Transverse colon (tissue), 4 donors: ENCODE measurements at regions not wholly inside any gene's neighbourhood (a gene's known extent, or its start where the extent isn't known, plus 50 kb on each side); places are given as distances from the start of the nearest gene placed in this dataset.

Source experiments
- DNase-seq: peaks from one replicate; pipeline ENCODE4 v3.0.0-alpha.2; 2019
- H3K27ac ChIP-seq, 4 donors: fragments of 200-600 bp; sonication (generic); 2 replicates each; pipeline ENCODE4 v1.5.1; 2016 to 2018; ENCODE audit warnings: inconsistent platforms in 4 of 4
- H3K27me3 ChIP-seq: fragments of 200-600 bp; sonication (generic); 2 replicates; pipeline ENCODE4 v1.5.1; 2017; ENCODE audit warnings: inconsistent platforms
- H3K36me3 ChIP-seq, 4 donors: fragments of 200-600 bp; sonication (generic); 2 replicates each; pipeline ENCODE4 v1.5.1; 2017 to 2019; ENCODE audit warnings: inconsistent platforms in 4 of 4
- H3K4me1 ChIP-seq, 4 donors: fragments of 200-600 bp; sonication (generic); 2 replicates each; pipeline ENCODE4 v1.5.1; 2017 to 2020; ENCODE audit warnings: inconsistent platforms in 4 of 4
- H3K4me3 ChIP-seq, 4 donors: fragments of 200-600 bp; sonication (generic); 1 replicate in 1 of 4; 2 replicates in 3 of 4; pipeline versions ENCODE4 v1.5.1 to v1.6.1; 2017 to 2019; ENCODE audit warnings: inconsistent platforms in 4 of 4
- H3K9me3 ChIP-seq, 2 donors: fragments of 200-600 bp; sonication (generic); 2 replicates each; pipeline ENCODE4 v1.5.1; 2017 to 2019; ENCODE audit warnings: inconsistent platforms in 2 of 2
- EP300 ChIP-seq: sonication (generic); formaldehyde crosslinking; IDR thresholded peaks from one replicate; pipeline ENCODE4 v1.6.1; 2017; ENCODE audit warnings: antibody characterized with exemption, low read depth
- POLR2A ChIP-seq: fragments of 450-650 bp; IDR thresholded peaks from one replicate; pipeline ENCODE4 v1.6.1; 2016; ENCODE audit warnings: antibody characterized with exemption, mild to moderate bottlenecking, moderate library complexity
- POLR2AphosphoS5 ChIP-seq, 3 donors: sonication (generic); formaldehyde crosslinking; IDR thresholded peaks; one replicate each; pipeline ENCODE4 v1.6.1; 2016; ENCODE audit warnings: antibody characterized with exemption in 3 of 3
- WGBS, 2 donors: methylation state at CpG; one replicate each; pipeline ENCODE4 v1.1.5; 2018; ENCODE audit warnings: low coverage in 1 of 2; 5-methylcytosine and 5-hydroxymethylcytosine counted together
- in situ Hi-C, 4 donors: fragments of 200-750 bp; cut with MboI; loops; one replicate each; pipeline versions ENCODE4 v1.15.0 to v1.15.1; 2017; ENCODE audit warnings: low sequenced_read_pairs in 3 of 4, low pct_ligation_motif_present in 1 of 4, low pct_unique_long_range_greater_than_20kb in 1 of 4
- intact Hi-C: fragments of 100-400 bp; cut with DNase I; formaldehyde crosslinking; loops from one replicate; pipeline ENCODE4 v1.15.1; 2023; ENCODE audit warnings: low total_unique reads
- TF ChIP-seq, protein P1 (sequence below), 5 experiments: fragments of 200-600 bp in 3 of 5; fragments of 450-650 bp in 2 of 5; sonication (generic) in 3 of 5; IDR thresholded peaks; 1 replicate in 2 of 5; 2 replicates in 3 of 5; pipeline ENCODE4 v1.5.1; 2016 to 2017; ENCODE audit warnings: antibody characterized with exemption in 5 of 5, inconsistent platforms in 3 of 5, mild to moderate bottlenecking in 2 of 5, moderate library complexity in 1 of 5

DNA sequence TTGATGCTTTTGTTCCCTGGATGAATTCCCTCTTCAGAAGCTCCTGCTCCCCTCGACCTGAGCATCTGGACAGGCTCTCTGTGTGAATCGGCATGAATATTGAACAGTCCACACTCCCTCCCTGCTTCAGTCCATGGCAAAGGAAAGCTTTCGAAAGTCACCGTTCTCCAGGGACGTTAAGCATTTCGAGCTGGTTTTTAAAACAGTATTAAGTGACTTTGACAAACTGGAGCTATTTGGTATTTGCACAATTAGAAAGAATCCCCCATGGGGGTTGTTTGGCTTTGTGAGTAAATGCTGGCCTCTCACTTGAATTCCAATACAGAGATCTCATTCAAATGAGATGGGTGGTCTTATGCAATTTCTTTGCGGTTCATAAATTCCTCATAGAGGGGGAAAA, 85.3 kb upstream of the TIAM2 start:
- no peaks in the 10 kb centered on the region for H3K4me1 ChIP-seq
- intact Hi-C loops = no loop called here
- H3K27ac ChIP-seq = no peak overlapping the region
- no peak for DNase-seq
- H3K4me3 ChIP-seq = no peak overlapping the region
- in situ Hi-C loops = no loop called here
- peaks cover 0 to 8% (median 0%) of the 10 kb centered on the region in 4 donors for H3K36me3 ChIP-seq
- TF ChIP-seq, protein P1, sequence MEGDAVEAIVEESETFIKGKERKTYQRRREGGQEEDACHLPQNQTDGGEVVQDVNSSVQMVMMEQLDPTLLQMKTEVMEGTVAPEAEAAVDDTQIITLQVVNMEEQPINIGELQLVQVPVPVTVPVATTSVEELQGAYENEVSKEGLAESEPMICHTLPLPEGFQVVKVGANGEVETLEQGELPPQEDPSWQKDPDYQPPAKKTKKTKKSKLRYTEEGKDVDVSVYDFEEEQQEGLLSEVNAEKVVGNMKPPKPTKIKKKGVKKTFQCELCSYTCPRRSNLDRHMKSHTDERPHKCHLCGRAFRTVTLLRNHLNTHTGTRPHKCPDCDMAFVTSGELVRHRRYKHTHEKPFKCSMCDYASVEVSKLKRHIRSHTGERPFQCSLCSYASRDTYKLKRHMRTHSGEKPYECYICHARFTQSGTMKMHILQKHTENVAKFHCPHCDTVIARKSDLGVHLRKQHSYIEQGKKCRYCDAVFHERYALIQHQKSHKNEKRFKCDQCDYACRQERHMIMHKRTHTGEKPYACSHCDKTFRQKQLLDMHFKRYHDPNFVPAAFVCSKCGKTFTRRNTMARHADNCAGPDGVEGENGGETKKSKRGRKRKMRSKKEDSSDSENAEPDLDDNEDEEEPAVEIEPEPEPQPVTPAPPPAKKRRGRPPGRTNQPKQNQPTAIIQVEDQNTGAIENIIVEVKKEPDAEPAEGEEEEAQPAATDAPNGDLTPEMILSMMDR (IDR thresholded peaks at IDR 0.05) = no peak
- TF ChIP-seq EP300 = no peak
- TF ChIP-seq POLR2A = no peak
- no peak for TF ChIP-seq POLR2AphosphoS5 (IDR thresholded peaks at IDR 0.05)
- no peaks in the 10 kb centered on the region for H3K9me3 ChIP-seq
- H3K27me3 ChIP-seq = no peaks in the 10 kb centered on the region
- 83 to 86% methylated on average over 5 to 7 of the region's 7 CpGs for WGBS, 2 donors

DNA sequence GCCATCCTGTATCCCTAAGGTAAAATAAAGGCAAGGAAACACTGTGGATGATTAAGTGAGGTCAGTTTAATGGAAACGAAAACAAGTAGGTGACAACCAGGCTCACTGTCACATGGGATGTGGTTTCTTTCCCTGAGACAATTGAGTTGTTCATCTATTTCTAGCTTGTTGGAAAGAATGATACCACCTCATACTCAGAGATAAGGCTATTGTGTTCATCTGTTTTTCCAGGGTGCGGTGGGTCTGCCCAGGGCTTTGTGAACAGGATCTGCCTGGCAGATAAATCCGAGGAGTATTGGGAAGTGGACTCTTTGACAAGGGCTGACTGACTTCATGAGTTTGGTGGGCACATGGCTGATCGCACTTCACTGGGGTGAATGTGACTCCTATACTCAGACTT, 80.8 kb upstream of the TIAM2 start:
- TF ChIP-seq EP300 (no peak), POLR2A (no peak)
- Histone ChIP-seq H3K27ac (no peak overlapping the region), H3K4me1 (no peaks in the 10 kb centered on the region), H3K36me3 (no peaks in the 10 kb centered on the region), H3K4me3 (no peak overlapping the region), H3K9me3 (no peaks in the 10 kb centered on the region), H3K27me3 (no peaks in the 10 kb centered on the region)
- DNase-seq = no peak
- in situ Hi-C loops = no loop called here
- 93 to 100% methylated on average over 1 to 4 of the region's 4 CpGs for WGBS, 2 donors
- intact Hi-C loops = no loop called here

- 50 to 84% methylated on average over 1 to 5 of the region's 5 CpGs for WGBS, 2 donors
- in situ Hi-C loops = no loop called here
These were observed 78.3 kb upstream of the TIAM2 start for GRCh38 chr6:154916857-154917256.

GRCh38 chr6:154917941-154918340, 77.2 kb upstream of the TIAM2 start:
- no peaks in the 10 kb centered on the region for H3K4me1 ChIP-seq
- H3K4me3 ChIP-seq = no peak overlapping the region
- H3K27me3 ChIP-seq = no peaks in the 10 kb centered on the region
- no peak for DNase-seq
- no peak overlapping the region for H3K27ac ChIP-seq
- intact Hi-C loops (no loop called here), in situ Hi-C loops (no loop called here)
- 83 to 100% methylated on average over 3 to 7 of the region's 7 CpGs for WGBS, 2 donors
- H3K36me3 ChIP-seq = no peaks in the 10 kb centered on the region
- TF ChIP-seq, protein P1 (IDR thresholded peaks at IDR 0.05) = no peak
- TF ChIP-seq EP300 (no peak), POLR2A (no peak), POLR2AphosphoS5 (IDR thresholded peaks at IDR 0.05) (no peak)
- no peaks in the 10 kb centered on the region for H3K9me3 ChIP-seq

More at GRCh38 chr6:154916857-154917256, 78.3 kb upstream of the TIAM2 start:
- TF ChIP-seq, protein P1 (IDR thresholded peaks at IDR 0.05) = no peak
- TF ChIP-seq POLR2A = no peak
- TF ChIP-seq EP300 = no peak
- no peak for TF ChIP-seq POLR2AphosphoS5 (IDR thresholded peaks at IDR 0.05)
- Histone ChIP-seq H3K4me3 (no peak overlapping the region), H3K4me1 (no peaks in the 10 kb centered on the region), H3K27ac (no peak overlapping the region), H3K9me3 (no peaks in the 10 kb centered on the region), H3K27me3 (no peaks in the 10 kb centered on the region), H3K36me3 (no peaks in the 10 kb centered on the region)
- intact Hi-C loops = no loop called here
- DNase-seq = no peak

DNA sequence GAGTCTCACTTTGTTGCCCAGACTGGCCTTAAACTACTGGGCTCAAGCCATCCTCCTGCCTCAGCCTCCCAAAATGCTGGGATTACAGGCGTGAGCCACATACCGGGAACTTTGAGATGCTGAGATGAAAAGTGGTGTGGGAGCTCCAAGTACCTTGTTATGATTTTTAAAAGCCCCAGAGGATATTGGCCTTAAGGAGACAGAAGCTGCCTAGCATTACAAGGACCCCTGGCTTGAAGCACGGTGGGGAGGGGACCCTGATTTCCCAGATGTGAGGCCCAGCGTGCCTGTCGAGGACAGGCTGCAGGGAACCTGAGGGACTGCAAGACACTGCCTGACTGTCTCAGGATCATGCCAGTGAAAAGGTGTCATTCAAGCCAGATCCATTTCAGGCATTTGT, 75.3 kb upstream of the TIAM2 start:
- WGBS, 2 donors = 94% methylated on average over 5 of the region's 5 CpGs; no CpG with 5 or more reads in 1 of the 2 donors
- intact Hi-C loops (loop anchor here (10.0 kb wide), 1 partner anchor 325 kb away; no protein-coding TSS in a partner anchor), in situ Hi-C loops (loop anchor here in 3 of 4 donors (10.0 kb wide), 2 partner anchors 255 to 325 kb away; no protein-coding TSS in a partner anchor)
- Histone ChIP-seq H3K4me3 (no peak overlapping the region), H3K4me1 (no peaks in the 10 kb centered on the region), H3K27ac (no peak overlapping the region), H3K36me3 (no peaks in the 10 kb centered on the region), H3K27me3 (no peaks in the 10 kb centered on the region), H3K9me3 (no peaks in the 10 kb centered on the region)
- no peak for TF ChIP-seq POLR2A
- no peak for TF ChIP-seq EP300
- TF ChIP-seq, protein P1 (IDR thresholded peaks at IDR 0.05) = no peak
- no peak for TF ChIP-seq POLR2AphosphoS5 (IDR thresholded peaks at IDR 0.05)
- DNase-seq = no peak
